Fibroblast of the aortic adventitia (primary cell): ENCODE measurements at regions not wholly inside any gene's neighbourhood (a gene's known extent, or its start where the extent isn't known, plus 50 kb on each side); places are given as distances from the start of the nearest gene placed in this dataset.

Experiments
- DNase-seq: peaks from one replicate; pipeline ENCODE4 v3.0.0-alpha.2; 2010; ENCODE audit warnings: low read depth
- H3K4me3 ChIP-seq: 2 replicates; pipeline ENCODE4 v1.5.1; 2011; ENCODE audit warnings: low read depth, mild to moderate bottlenecking, control low read depth, low read length, moderate library complexity
- TF ChIP-seq, protein P1 (sequence below): IDR thresholded peaks from 2 replicates; pipeline ENCODE4 v1.5.1; 2011; ENCODE audit warnings: mild to moderate bottlenecking, low read length, control low read depth, inconsistent platforms; ENCODE audit not compliant: insufficient read depth

DNA sequence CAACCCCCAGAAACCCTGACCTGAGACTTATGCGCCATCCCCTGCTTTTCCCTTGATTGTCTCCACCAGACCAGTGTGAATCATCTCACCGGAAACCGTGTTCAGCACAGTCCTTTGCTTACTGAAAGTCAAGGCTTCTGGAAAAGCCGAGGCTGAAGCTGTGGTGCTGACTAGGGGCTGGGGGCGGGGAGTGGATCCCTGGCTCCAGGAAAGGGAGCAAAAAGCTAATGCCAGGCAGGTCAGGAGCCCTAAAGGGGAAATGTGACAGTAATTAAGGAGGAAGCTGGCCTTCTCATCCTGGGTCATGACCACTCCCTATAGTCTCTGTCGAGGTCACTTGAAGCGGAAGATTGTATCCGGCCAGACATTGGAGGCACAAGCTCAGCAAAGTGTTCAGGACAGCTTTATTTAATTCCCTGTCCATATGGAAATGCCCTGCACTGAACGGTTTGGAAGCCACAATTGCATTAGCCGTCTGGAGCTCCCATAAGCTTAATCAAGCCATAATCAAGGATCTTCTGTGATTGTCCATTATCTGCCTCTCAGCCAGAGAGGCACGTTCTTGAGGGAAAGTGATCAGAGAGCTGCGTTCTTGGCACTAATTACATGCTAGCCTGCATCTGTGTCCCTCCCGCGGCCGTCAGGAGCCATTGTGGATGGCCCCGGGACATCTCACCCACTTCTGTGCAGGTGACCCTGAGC lies 403.6 kb downstream of the RRAGC start:
- H3K4me3 ChIP-seq, result no peak overlapping the region
- TF ChIP-seq, protein P1, sequence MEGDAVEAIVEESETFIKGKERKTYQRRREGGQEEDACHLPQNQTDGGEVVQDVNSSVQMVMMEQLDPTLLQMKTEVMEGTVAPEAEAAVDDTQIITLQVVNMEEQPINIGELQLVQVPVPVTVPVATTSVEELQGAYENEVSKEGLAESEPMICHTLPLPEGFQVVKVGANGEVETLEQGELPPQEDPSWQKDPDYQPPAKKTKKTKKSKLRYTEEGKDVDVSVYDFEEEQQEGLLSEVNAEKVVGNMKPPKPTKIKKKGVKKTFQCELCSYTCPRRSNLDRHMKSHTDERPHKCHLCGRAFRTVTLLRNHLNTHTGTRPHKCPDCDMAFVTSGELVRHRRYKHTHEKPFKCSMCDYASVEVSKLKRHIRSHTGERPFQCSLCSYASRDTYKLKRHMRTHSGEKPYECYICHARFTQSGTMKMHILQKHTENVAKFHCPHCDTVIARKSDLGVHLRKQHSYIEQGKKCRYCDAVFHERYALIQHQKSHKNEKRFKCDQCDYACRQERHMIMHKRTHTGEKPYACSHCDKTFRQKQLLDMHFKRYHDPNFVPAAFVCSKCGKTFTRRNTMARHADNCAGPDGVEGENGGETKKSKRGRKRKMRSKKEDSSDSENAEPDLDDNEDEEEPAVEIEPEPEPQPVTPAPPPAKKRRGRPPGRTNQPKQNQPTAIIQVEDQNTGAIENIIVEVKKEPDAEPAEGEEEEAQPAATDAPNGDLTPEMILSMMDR, result no peak
- no peak for DNase-seq

DNA sequence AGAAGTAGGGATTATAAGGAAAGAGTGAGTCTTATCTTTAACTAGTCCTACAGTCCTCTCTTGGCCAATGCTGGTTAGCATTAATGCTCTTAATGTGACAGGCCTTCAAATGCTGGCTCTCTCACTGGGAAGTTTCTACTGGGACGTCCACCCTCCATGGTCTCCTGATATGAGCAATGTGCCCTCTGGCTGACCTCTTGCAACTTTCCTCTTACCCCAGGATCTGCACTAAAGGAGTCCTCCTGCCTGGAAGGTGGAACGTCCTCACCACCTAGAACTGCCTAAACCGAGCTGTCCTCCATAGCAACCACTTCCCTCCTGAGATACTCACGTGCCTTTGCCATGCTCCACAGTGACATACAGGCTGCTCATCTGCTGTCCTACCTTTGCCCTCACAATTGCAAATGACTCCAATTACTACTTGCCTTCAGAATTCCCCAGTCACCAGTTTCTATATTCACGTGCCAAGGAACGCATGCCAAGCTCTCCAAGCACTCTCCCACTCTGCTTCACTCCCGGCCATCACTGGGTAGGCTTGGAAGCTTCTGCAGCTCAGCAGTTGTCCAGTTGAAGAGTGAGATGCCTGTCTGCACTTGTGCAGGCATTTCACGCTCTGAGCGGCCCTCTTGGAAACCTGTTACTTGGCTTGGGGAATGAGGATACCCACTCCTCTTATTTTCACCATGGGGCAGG lies 404.7 kb downstream of the RRAGC start:
- no peak for DNase-seq
- no peak overlapping the region for H3K4me3 ChIP-seq

DNA sequence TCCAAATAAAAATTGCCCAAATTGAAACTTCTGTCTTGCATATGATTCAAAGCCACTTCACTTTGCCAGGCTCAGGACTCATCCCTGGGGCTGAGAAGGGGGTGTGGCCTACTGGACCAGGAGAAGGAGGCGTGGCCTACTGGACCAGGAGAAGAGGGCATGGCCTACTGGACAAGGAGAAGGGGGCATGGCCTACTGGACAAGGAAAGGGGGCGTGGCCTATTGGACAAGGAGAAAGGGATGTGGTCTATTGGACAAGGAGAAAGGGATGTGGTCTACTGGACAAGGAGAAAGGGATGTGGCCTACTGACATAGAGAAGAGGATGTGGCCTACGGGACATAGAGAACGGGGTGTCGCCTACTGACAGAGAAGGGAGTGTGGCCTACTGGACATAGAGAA lies 405.3 kb downstream of the RRAGC start:
- DNase-seq, result no peak
- no peak overlapping the region for H3K4me3 ChIP-seq
- TF ChIP-seq, protein P1, result no peak

More for the DNA sequence above, 404.7 kb downstream of the RRAGC start:
- TF ChIP-seq, protein P1, result no peak

GRCh38 chr1:38452246-38452645 lies 405.7 kb upstream of the POU3F1 start:
- no peak overlapping the region for H3K4me3 ChIP-seq
- TF ChIP-seq, protein P1, result no peak
- DNase-seq, result no peak

GRCh38 chr1:38451541-38451993 lies 405.0 kb upstream of the POU3F1 start:
- TF ChIP-seq, protein P1, result no peak
- DNase-seq, result no peak
- no peak overlapping the region for H3K4me3 ChIP-seq

- H3K4me3 ChIP-seq, result no peak overlapping the region
- no peak for DNase-seq
- TF ChIP-seq, protein P1, result no peak
These were observed 402.3 kb upstream of the POU3F1 start for GRCh38 chr1:38448893-38449292.

DNA sequence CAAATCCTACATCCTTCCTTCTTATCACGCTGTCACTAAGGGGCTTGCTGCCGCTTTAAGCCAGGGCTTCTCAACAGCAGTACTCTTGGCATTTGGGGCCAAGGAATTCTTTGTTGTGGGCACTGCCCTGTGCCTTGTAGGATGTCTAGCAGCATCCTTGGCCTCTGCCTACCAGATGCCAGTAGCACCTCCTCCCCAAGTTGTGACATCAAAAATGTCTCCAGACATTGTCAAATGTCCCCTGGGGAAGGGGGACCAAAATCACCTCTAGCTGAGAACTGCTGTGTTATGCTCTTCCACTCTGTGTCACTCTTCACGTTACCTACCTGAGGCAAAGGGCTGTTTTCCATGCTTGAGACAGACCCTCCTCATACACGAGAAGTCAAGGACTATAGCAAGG lies 400.3 kb upstream of the POU3F1 start:
- TF ChIP-seq, protein P1, result no peak
- no peak overlapping the region for H3K4me3 ChIP-seq
- no peak for DNase-seq
